Activated CD4-positive, alpha-beta T cell treated with anti-CD3 and anti-CD28 coated beads, Interleukin-10, Interleukin-2, amounts not matched to agents 100 ng/mL and 50 ng/mL, durations not matched to agents 16 hours and 8 hours (primary cell): ENCODE measurements at regions not wholly inside any gene's neighbourhood (a gene's known extent, or its start where the extent isn't known, plus 50 kb on each side); places are given as distances from the start of the nearest gene placed in this dataset.
"Not testable (repeated sequence)": the region's sequence is repeated elsewhere in the genome, so short reads cannot be mapped to it uniquely, and the experiment has no call there.

Source experiments
- DNase-seq: peaks from one replicate; pipeline ENCODE4 v3.0.0-alpha.2; 2020

DNA sequence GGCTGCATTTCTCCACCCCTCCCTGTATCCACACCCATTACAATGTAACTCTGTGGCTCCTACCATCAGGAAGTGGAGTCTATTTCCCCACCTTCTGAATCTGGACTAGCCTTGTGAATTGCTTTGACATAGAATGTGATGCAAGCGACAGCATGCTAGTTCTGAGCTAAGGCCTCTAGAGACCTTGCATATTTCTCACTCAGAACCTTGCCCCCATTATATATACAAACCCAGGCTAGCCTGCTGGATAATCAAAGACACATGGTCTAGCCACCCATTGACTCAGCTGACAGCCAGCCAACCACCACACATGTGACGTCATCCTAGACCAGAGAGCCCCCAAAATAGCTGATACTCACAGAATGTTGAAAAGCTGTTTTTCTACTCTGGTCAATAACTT, 77.9 kb downstream of the CCDC71L start:
- DNase-seq, result no peak

DNA sequence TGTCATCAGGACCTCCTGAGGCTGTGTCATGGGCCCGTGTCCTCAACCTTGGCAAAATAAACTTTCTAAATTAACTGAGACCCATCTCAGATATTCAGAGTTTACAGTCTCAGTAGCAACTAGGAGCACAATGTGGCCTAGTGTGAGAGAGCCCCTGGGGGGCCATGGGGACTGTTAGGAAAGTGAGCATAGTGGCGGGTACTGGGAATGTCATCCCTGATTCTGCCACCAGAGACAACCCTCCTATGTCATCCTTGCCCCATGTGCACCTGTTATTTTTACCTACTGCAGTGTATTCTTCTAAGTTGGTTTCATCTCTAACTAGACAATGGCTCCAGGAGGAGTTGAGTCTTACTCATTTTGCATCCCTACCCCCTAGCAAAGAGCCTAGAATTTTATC, 78.6 kb downstream of the CCDC71L start:
- no peak for DNase-seq

DNA sequence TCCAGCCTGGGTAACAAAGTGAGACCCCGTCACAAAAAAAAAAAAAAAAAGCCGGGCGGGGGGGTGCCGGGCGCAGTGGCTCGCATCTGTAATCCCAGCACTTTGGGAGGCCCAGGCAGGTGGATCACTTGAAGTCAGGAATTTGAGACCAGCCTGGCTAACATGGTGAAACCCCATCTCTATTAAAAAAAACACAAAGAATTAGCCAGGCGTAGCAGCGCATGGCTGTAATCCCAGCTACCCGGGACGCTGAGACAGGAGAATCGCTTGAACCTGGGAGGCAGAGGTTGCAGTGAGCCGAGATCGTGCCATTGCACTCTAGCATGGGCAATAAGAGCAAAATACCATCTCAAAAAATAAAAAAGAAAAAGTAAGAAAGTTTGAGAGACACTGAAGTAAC, 81.9 kb downstream of the CCDC71L start:
- not testable (repeated sequence) for DNase-seq

DNA sequence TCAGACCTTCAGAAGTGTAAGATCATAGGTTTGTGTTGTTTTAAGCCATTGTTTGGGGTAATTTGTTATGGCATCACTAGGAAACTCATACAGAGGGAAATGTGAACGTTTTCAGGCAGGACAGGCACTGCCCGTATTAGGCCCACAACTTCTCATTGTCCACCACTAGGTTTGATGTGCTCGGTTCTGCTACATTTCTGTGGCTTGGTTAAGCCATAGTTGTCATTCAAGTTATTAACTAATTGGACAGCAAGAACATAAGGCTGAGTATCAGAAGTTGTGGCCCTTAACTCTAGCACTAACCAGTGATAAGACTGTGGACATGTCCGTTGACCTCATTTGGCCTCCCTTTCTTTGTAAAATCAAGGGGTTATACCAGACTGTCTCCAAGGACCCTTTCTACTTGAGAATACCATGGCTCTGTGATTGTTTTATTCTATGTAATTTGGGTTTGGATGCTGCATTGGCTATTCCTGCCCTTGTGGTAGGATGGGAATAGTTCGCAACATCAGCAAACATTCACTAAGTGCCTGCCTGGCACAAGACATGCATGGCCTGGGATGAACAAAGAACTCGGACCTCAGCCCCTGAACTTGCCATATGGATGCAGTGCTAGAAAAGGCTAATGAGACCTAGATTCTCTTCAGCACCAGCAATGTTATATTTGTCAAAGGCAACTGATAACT, 85.7 kb downstream of the CCDC71L start:
- no peak for DNase-seq

DNA sequence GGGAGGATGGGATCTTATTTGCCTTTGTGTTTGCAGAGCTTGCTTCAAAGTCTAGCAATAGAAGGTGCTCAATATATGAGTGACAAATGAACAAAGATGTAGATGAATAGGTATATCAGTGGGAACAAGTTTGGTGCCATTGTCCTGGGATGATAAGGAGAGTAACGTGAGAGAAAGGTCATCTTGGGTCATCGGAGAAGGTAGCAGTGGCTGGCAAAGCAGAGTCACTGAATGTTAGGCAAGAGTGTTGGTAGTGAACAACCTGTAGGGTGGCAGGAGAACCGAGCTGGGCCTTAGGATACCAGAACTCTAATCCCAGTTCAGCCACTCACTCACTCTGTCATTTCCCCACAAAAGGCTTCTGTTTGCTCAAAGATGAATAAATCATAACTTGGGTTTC, 87.2 kb downstream of the CCDC71L start:
- DNase-seq, result no peak

DNA sequence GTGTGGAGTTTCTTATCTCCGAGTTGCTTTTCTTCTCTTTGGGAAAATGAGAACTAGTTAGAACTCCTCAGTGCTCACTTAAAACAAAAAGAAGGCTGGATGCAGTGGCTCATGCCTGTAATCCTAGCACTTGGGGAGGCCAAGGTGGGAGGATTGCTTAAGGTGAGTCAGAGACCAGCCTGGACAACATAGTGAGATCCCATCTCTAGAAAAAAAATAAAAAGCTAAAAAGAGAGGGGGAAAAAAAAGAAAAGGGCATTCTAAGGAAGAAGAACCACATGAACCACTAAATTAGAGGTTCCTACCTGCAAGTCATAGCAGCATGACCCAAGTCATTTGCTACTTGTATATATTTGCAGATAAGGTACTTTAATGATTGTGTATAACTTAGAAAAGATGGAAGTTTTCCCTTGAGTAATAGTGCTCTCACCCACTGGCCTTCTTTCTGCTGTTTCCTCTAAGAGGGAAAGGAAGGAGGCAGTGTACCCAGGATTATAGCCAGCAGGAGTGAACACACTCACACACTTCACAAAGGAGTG, 87.8 kb downstream of the CCDC71L start:
- DNase-seq, result no peak

DNA sequence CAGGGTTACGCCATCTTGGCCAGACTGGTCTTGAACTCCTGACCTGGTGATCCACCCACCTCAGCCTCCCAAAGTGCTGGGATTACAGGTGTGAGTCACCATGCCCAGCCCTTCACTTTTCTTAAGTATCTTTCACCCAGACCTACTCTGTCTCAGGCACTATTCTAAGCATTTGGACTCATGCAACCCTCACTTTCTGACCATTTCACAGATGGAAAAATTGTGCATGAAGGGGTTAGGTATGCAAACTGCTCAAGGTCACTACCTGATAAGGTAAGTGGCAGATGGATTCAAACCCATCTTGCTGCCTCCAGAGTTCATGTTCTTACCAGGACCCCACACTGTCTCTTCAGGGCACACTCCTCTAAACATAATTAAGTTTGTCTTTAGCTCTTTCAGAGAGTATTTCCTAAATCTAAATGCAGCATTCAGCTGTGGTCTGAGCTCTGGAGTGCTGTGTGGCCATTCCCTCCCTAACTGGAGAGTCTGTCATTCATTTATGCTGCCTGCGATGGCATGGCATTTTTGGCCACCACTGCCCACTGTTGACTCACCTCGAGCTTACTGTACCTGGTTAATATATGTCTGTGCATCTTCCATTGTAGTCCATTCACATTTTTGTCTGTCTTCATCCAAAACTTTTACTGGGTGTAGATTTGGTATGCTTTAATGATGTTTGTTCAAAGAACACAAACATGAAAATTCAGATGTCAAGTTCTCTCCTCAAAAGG, 88.4 kb downstream of the CCDC71L start:
- DNase-seq, result no peak

DNA sequence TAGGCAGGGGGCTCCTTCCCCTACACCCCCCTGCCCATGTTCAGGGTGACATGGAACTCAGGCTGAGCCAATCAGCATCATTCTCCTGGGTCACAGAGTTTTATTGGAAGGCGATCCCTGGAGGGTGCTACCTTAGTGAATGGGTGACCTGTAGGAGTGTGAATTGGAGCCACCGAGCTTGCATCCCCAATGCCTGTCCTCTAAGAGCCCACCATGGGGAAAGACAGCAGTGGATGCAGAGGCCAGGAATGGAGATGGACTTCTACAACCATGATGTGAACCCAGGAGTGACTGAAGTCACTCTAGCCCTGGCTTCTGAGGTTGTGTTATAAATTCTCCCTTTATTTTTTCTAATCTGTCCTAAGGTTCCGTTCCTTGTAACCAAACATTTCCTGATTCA, 89.4 kb downstream of the CCDC71L start:
- no peak for DNase-seq

DNA sequence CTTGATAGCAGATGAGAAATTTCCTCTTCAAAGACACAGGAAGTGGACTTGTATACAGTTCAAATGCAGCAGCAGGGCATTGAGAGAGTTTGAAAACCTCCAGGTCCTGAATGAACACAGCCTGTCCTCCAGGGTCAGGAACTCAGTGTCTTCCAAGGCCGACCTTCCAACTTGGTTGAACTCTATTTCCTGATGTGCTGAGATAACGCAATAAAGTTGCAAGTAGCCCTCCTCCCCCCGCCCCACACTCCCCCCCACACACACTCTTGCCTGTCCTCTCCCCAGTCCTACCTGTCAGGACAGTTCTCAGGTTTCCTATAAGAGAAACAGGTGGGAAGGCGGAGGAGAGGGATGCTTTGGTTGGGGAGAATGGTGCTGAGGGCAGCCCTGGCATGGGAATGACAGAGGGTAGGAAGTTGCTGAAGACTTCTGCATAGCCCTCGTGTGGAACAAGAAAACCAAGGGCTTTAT, 90.0 kb downstream of the CCDC71L start:
- DNase-seq, result no peak

DNA sequence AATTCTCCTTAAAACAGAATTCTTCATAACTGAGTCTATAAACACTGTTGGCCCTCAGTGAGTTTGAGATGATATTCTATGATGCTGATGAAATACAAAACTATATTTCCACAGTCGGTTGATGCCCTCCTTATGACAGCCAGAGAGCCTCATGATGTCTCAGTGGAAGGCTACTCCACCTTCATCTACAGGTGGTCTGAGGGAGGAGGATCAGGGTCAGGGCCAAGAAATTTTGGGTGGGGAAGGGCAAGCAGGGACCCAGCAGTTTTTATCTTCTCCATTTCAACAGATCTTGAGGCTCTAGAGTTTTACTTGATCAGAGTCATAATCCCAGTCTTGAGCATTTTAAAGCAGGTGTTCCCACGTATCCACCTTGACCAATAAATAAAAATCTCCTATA, 90.8 kb downstream of the CCDC71L start:
- DNase-seq, result no peak

DNA sequence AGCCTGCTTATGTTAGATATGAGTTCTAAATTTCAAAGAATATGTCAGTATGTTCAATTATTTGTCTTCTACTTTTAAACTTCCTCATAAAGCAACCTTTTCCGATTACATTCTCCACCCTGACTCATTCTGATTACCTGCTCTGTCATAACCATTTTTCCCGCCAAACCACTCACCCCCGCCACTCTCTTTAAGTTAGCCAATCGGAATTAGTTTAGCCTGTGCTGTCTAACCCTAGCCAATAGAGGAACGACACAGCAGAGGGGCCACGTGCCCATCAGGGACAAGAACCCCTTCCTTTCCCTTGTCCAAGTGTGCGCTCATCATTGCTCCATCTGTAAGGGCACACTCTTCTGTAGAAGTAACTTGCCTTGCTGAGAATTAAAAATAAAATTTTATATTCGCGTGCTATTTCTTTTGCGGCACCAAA, 91.4 kb downstream of the CCDC71L start:
- no peak for DNase-seq

DNA sequence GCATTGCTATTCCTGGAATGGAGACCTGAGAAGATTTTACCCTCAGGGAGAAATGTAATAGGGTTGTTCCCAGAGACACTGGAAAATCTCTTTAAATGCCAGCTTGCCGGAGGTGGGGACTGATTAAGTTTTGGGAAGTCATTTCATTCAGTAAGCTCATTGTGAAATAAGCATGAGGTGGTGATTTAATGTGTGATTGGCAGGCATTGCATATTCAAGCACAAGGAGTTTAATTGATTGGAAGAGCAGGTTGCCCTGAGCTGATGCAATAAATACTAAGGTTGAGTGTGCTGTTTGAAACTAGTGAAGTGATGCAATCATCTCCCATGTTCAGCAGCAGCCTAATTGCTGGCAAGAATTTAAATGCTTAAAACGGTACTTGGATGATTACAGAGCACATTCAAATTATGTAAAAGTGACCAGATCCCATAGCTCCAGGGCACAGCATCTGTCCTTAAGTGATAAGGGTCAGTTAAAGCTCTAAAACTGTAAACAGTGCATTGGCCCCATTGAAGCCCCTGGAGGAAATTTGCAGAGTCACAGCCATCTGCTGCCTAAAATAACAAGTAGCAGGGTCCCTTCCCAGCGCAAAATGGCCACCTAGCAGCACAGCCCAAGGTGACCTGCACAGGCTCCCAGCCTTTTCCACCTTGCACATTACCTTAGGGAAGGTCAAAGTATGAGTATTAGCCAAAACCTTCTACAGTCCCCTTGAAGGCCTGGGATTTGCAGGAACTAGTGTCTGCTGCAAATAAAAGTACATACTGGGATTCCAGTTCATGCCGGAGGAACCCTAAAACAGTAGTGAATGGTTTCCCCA, 92.1 kb downstream of the CCDC71L start:
- DNase-seq, result peak; percentile 54

DNA sequence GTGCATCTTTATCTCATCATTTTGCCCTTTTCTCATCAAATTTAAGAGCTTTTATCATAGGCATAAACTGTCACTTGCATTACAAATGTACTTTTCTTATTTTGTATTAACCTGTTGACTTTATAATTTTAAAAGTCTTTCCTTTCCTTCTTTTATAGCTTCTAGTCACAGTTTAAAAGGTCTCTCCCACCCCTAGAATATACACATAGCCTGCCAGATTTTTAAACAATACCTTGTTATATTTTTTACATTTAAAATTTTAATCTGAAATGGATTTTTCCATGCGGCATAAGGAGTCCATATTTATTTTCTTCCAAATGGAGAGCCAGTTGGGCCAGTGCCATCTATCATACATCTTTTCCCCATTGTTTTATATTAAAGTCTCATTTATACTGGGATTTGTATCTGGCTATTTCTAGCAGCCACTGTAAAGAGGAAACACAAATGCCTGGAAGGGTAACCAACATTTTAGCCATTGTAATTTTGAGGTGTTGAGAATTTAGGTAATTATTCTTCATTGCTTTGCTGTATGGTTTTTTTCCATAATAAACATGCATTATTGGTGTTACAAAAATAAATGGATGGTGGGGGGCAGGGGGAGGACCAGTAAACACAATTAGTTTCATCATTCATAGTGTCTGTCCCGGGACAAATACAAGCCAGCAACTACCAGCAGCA, 92.8 kb downstream of the CCDC71L start:
- no peak for DNase-seq

DNA sequence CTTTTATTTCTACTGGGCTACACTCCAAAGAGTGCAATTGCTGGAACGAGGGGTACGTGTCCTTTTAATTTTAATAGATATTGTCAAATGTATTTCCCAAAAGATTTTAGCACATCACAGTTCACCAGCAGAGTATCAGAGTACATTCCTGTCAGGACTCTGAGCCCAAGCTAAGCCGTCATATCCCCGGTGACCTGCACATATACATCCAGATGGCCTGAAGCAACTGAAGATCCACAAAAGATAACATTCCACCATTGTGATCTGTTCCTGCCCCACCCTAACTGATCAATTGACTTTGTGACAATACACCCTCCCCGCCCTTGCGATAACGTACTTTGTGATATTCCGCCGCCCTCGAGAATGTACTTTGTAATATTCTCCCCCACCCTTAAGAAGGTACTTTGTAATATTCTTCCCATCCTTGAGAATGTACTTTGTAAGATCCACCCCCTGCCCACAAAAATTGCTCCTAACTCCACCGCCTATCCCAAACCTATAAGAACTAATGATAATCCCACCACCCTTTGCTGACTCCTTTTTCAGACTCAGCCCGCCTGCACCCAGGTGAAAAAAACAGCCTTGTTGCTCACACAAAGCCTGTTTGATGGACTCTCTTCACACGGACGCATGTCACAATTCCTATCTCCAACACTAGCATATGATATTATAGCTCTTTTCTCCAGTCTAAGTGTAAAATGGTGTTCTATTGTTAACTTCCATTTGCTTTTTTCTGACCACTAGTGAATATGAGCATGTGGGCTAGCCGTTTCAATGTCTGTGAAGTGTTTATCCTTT, 93.6 kb downstream of the CCDC71L start:
- DNase-seq, result not testable (repeated sequence)

DNA sequence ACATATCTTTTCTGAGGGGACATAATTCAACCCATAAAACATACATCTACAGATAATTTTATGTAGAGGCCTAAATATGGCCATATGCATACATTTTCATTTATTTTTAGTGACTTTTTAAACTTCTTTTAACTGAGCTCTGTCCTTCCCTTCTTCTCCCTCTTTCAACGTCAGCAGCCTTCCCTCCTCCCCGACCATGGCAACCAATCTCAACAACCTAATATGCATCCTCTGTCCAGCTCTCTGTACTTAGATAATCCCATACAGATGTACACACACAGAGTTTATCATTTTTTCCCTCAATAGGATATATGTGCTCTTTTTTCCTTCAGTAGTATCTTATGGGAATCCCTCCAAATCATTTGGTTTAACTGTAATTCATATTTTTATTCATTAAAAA, 94.3 kb downstream of the CCDC71L start:
- no peak for DNase-seq

DNA sequence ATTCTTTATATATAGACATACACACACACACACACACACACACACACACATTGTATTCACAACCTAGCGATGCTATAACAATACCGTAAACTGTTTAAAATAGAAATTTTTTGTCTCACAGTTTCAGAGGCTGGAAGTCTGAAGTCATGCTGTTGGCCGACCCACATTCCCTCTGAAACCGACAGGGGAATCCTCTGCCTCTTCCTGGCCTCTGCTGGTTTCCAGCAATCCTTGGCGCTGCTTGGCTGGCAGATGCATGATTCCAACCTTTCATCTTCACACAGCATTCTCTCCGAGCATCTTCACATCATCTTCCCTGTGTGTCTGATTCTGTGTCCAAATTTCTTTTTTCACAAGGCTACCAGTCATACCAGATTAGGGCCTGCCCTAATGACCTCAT, 94.8 kb downstream of the CCDC71L start:
- no peak for DNase-seq

DNA sequence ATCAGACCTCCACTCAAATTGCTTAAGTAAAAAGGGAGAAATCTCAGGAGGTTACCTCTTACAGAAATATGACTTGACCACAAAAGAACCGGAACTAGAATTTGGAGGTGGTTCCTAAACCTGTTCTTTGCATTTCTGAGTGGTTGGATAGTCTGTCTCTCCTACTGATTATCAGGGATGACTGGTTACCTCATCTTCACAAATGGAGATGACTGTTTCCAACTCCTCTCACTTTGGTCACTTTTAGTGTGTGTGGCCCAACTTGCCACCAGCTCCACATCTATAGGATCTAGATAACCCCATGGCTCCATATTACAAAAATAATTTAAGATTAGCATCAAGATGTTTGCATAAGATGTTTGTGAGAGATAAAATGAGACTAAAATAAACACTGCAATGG, 95.5 kb downstream of the CCDC71L start:
- no peak for DNase-seq

DNA sequence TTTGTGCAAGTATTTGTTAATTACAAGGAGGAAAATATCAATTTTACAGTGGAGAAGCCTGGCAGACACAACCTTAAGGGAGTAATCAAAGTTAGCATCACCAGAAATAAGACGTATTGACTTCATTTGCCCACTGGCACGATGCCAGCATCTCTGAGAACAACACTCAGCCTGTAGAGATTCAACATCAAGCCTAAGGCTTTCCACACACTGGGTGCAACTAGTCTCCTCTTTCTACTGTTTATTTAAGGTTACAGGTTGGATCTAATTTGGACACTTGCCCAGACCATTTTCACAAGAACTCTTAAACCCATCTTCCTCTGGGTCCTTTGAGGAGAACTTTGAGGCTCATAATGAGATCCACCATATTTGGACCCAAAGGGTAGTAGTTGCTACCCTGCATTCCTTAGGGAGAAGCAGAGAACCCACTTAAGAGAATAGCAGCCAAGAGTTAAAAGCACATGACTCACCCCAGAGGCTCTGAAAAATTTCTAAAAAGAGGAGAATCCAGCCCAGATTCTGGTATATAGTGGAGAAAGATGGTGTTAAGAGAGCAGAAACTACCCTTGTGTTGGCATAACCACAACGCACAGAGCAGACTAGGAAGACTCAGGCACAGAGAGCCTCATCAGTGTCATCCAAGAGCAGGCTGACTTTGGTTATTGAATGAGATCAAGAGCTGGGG, 97.3 kb downstream of the CCDC71L start:
- no peak for DNase-seq

DNA sequence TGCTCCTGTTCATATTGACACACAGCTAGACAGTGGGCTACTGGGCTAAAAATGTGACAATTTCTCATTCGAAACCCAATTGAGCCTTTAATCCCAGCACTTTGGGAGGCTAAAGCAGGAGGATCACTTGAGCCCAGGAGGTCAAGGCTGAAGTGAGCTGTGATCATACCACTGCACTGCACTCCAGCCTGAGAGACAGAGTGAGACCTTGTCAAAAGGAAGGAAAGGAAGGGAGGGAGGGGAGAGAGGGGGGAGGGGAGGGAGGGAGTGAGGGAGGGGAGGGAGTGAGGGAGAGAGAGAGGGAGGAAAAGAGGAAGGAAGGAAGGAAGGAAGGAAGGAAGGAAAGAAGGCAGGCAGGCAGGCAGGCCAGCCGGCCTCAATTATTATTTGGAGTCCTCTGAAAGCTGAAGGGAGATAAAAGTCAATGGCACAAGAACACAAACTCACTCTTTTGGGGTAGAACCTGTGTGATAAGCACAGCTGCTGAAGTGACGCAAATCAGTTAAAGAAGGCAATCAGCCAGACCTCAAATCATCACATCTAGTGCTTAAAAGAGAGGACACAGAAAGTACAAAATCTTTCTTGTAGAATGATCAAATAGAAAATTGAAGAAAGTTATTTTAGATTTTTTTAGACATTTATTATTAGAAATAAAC, 98.1 kb downstream of the CCDC71L start:
- no peak for DNase-seq

DNA sequence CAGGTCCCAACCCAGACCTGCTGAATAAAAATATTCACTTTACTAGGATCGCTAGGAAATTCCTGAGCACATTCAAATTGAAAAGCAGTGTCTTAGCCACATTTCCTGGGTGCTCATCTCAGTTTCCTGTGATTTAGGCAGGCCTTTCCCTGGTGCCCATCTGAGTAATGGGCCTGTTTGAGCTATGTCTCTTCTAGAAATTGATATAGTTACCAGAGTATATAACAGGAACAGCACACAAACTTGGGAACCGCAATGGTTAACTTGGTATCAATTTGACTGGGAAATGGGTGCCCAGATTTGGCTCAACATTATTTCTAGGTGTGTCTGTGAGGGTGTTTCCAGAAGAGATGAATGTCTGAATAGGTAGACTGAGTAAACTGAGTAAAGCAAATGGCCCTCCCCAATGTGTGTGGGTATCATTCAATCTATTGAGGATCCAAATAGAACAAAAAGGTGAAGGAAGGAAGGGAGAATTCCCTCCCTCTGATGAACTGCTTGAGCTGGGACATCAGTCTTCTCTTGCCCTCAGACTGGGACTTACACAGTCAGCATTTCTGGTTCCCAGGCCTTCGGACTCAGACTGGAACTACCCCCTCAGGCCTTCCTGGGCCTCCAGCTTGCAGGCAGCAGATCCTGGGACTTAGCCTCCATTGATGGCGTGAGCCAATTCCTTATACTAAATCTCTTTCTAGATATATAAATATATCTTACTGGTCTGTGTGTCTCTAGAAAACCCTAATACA, 99.1 kb downstream of the CCDC71L start:
- peak; percentile 82 for DNase-seq
